ENCODE measurements at regions not wholly inside any gene's neighbourhood (a gene's known extent, or its start where the extent isn't known, plus 50 kb on each side); places are given as distances from the start of the nearest gene placed in this dataset.

GRCh38 chr21:39108291-39109162 is 74.7 kb downstream of the PSMG1 start:
- SMC1A ChIA-PET (ENCODE audit: uncharacterized antibody, unreplicated experiment) = no interaction called here
- Histone ChIP-seq H3K4me2 (ENCODE audit: control insufficient read depth, insufficient read depth) (no peak overlapping the region), H4K20me1 (ENCODE audit: control insufficient read depth, insufficient read depth) (no peaks in the 10 kb centered on the region), H3K27me3 (replicated peaks in 1 of 2; ENCODE audit: control insufficient read depth in 2 of 2, insufficient read depth in 2 of 2, low read length in 1 of 2) (no peaks in the 10 kb centered on the region; a peak in 2 of 4 replicates), H3K4me1 (ENCODE audit: control insufficient read depth, insufficient read depth, low read length) (no peaks in the 10 kb centered on the region), H3K9me3 (replicated peaks; ENCODE audit: control insufficient read depth, insufficient read depth, low read length) (no peaks in the 10 kb centered on the region), H3K9ac (ENCODE audit: control insufficient read depth, insufficient read depth, low read length) (no peak overlapping the region), H3K79me2 (ENCODE audit: control insufficient read depth, insufficient read depth, low read length) (no peaks in the 10 kb centered on the region), H3K4me3 (no peak overlapping the region), H2AFZ (ENCODE audit: control insufficient read depth, low read depth, low read length) (no peak overlapping the region), H3K27ac (ENCODE audit: control insufficient read depth, insufficient read depth) (no peak overlapping the region), H3K36me3 (ENCODE audit: control insufficient read depth in 2 of 2, insufficient read depth in 2 of 2, low read length in 1 of 2) (no peaks in the 10 kb centered on the region)
- no peak for ATAC-seq
- POLR2A ChIA-PET = no interaction called here
- CTCF ChIA-PET = no interaction called here
- RAD21 ChIA-PET (ENCODE audit: unreplicated experiment) = no interaction called here
- 51% methylated on average over 20 of the region's 23 CpGs for WGBS (ENCODE audit: insufficient coverage, insufficient replicate concordance, low lambda C conversion rate, missing lambda C conversion rate)
- intact Hi-C loops (cut with micrococcal nuclease; ENCODE audit: unreplicated experiment) (no loop called here), in situ Hi-C loops (cut with MboI) (no loop called here)
- no TSS peak for BruUV-seq (replicated peaks)
- FAIRE-seq = no peak
- no peak for DNase-seq (ENCODE audit: low read depth, low spot score)
- TF ChIP-seq SIX5 (IDR thresholded peaks at IDR 0.05; ENCODE audit: low read depth, low read length, severe bottlenecking) (no peak), MTA2 (IDR thresholded peaks at IDR 0.05; ENCODE audit: low read depth) (no peak), ETV6 (conservative IDR thresholded peaks at IDR 0.05 in 1 of 2, IDR thresholded peaks at IDR 0.05 in 1 of 2; ENCODE audit: borderline replicate concordance in 1 of 2, low read depth in 1 of 2) (no peak), HCFC1 (IDR thresholded peaks at IDR 0.05; ENCODE audit: low read length) (no peak), NFXL1 (IDR thresholded peaks at IDR 0.05; ENCODE audit: borderline replicate concordance) (no peak), ZNF24 (IDR thresholded peaks at IDR 0.05) (no peak), POLR2AphosphoS5 (IDR thresholded peaks at IDR 0.05; ENCODE audit: low read length) (no peak)
- TF ChIP-seq, protein P1, sequence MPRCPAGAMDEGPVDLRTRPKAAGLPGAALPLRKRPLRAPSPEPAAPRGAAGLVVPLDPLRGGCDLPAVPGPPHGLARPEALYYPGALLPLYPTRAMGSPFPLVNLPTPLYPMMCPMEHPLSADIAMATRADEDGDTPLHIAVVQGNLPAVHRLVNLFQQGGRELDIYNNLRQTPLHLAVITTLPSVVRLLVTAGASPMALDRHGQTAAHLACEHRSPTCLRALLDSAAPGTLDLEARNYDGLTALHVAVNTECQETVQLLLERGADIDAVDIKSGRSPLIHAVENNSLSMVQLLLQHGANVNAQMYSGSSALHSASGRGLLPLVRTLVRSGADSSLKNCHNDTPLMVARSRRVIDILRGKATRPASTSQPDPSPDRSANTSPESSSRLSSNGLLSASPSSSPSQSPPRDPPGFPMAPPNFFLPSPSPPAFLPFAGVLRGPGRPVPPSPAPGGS (IDR thresholded peaks at IDR 0.05; ENCODE audit: borderline replicate concordance, insufficient read depth, low read depth, low read length, poor library complexity, severe bottlenecking) = no peak
- TF ChIP-seq, protein P2, sequence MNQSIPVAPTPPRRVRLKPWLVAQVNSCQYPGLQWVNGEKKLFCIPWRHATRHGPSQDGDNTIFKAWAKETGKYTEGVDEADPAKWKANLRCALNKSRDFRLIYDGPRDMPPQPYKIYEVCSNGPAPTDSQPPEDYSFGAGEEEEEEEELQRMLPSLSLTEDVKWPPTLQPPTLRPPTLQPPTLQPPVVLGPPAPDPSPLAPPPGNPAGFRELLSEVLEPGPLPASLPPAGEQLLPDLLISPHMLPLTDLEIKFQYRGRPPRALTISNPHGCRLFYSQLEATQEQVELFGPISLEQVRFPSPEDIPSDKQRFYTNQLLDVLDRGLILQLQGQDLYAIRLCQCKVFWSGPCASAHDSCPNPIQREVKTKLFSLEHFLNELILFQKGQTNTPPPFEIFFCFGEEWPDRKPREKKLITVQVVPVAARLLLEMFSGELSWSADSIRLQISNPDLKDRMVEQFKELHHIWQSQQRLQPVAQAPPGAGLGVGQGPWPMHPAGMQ (IDR thresholded peaks at IDR 0.05; ENCODE audit: borderline replicate concordance) = no peak
- TF ChIP-seq, protein P3, sequence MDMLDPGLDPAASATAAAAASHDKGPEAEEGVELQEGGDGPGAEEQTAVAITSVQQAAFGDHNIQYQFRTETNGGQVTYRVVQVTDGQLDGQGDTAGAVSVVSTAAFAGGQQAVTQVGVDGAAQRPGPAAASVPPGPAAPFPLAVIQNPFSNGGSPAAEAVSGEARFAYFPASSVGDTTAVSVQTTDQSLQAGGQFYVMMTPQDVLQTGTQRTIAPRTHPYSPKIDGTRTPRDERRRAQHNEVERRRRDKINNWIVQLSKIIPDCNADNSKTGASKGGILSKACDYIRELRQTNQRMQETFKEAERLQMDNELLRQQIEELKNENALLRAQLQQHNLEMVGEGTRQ (IDR thresholded peaks at IDR 0.05; ENCODE audit: borderline replicate concordance, low read depth, low read length) = no peak
- TF ChIP-seq, protein P4, sequence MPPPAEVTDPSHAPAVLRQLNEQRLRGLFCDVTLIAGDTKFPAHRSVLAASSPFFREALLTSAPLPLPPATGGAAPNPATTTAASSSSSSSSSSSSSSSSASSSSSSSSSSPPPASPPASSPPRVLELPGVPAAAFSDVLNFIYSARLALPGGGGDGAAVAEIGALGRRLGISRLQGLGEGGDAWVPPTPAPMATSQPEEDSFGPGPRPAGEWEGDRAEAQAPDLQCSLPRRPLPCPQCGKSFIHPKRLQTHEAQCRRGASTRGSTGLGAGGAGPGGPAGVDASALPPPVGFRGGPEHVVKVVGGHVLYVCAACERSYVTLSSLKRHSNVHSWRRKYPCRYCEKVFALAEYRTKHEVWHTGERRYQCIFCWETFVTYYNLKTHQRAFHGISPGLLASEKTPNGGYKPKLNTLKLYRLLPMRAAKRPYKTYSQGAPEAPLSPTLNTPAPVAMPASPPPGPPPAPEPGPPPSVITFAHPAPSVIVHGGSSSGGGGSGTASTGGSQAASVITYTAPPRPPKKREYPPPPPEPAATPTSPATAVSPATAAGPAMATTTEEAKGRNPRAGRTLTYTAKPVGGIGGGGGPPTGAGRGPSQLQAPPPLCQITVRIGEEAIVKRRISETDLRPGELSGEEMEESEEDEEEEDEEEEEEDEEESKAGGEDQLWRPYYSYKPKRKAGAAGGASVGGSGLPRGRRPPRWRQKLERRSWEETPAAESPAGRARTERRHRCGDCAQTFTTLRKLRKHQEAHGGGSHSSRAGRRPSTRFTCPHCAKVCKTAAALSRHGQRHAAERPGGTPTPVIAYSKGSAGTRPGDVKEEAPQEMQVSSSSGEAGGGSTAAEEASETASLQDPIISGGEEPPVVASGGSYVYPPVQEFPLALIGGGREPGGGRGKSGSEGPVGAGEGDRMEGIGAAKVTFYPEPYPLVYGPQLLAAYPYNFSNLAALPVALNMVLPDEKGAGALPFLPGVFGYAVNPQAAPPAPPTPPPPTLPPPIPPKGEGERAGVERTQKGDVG (CRISPR knock-in tag; IDR thresholded peaks at IDR 0.05) = no peak
- TF ChIP-seq, protein P5, sequence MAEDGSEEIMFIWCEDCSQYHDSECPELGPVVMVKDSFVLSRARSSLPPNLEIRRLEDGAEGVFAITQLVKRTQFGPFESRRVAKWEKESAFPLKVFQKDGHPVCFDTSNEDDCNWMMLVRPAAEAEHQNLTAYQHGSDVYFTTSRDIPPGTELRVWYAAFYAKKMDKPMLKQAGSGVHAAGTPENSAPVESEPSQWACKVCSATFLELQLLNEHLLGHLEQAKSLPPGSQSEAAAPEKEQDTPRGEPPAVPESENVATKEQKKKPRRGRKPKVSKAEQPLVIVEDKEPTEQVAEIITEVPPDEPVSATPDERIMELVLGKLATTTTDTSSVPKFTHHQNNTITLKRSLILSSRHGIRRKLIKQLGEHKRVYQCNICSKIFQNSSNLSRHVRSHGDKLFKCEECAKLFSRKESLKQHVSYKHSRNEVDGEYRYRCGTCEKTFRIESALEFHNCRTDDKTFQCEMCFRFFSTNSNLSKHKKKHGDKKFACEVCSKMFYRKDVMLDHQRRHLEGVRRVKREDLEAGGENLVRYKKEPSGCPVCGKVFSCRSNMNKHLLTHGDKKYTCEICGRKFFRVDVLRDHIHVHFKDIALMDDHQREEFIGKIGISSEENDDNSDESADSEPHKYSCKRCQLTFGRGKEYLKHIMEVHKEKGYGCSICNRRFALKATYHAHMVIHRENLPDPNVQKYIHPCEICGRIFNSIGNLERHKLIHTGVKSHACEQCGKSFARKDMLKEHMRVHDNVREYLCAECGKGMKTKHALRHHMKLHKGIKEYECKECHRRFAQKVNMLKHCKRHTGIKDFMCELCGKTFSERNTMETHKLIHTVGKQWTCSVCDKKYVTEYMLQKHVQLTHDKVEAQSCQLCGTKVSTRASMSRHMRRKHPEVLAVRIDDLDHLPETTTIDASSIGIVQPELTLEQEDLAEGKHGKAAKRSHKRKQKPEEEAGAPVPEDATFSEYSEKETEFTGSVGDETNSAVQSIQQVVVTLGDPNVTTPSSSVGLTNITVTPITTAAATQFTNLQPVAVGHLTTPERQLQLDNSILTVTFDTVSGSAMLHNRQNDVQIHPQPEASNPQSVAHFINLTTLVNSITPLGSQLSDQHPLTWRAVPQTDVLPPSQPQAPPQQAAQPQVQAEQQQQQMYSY (CRISPR knock-in tag; IDR thresholded peaks at IDR 0.05) = no peak

Data from GM12878 (cell line).